ENCODE measurements at regions not wholly inside any gene's neighbourhood (a gene's known extent, or its start where the extent isn't known, plus 50 kb on each side); places are given as distances from the start of the nearest gene placed in this dataset.
"Not testable (repeated sequence)": the region's sequence is repeated elsewhere in the genome, so short reads cannot be mapped to it uniquely, and the experiment has no call there.

DNA sequence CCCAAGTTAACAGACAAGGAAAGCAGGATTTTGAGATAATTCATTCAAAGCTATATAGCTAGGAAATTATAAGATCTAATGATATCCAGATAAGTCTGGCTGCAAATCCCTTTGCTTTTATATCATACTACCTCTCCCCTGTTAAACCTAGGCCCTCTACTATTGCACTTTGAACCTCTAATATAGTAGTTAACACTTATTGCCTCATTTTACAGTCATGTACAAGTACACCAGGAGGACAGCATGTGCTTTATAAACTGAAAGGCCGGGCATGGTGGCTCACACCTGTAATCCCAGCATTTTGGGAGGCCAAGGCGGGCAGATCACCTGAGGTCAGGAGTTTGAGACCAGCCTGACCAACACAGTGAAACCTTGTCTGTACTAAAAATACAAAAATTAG, 234.4 kb upstream of the EDNRA start:
- not testable (repeated sequence) for DNase-seq (ENCODE audit: low spot score)

DNA sequence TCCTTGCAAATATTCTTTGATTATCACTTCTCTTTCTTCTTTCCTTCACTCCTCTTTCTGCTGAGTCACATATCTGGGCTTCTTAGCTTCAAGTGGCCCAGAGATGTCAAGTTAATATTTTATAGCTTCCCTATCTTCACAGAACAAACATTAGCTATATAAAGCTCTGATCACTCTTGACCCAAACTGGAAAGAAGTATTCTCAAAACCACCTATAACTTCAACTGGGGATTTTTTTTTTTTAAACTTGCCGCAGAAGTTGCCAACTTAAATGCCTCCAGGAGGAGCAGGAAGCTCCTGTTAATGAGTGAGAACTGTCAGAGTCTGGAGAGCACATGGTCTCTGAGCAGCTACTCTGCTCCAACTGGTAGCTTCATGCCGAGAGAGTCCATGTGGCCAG, 233.3 kb upstream of the EDNRA start:
- no peak for DNase-seq (ENCODE audit: low spot score)

DNA sequence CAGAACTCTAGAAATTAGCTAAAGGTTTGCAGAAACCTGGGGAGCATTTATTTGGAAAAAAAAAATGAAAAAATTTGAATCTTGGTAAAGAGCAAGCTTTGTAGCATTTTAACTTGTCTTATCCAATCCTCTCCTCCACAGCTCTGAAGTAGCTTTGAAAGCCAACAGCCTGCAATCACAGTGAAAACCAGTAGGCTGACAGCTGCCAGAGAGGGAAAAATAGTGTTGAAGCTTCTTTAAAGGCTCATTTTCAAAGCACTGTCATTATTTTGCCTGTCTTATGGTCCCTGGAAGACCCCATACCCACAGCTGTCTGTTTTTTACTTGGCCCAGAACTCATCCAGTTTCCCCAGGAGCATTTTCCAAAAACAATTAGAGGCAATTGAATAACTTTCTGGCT, 230.8 kb upstream of the EDNRA start:
- DNase-seq (ENCODE audit: low spot score): no peak

DNA sequence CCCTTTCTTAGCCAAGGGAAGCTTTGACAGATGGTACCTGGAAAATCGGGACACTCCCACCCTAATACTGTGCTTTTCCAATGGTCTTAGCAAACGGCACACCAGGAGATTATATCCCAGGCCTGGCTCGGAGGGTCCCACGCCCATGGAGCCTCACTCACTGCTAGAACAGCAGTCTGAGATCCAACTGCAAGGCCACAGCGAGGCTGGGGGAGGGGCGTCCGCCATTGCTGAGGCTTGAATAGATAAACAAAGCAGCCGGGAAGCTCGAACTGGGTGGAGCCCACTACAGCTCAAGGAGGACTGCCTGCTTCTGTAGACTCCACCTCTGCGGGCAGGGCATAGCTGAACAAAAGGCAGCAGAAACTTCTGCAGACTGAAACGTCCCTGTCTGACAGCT, 225.6 kb upstream of the EDNRA start:
- not testable (repeated sequence) for DNase-seq (ENCODE audit: low spot score)

DNA sequence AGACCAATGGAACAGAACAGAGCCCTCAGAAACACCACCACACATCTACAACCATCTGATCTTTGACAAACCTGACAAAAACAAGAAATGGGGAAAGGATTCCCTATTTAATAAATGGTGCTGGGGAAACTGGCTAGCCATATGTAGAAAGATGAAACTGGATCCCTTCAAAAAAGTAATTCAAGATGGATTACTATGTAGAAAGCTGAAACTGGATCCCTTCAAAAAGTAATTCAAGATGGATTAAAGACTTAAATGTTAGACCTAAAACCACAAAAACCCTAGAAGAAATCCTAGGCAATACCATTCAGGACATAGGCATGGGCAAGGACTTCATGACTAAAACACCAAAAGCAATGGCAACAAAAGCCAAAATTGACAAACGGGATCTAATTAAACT, 221.6 kb upstream of the EDNRA start:
- not testable (repeated sequence) for DNase-seq (ENCODE audit: low spot score)

DNA sequence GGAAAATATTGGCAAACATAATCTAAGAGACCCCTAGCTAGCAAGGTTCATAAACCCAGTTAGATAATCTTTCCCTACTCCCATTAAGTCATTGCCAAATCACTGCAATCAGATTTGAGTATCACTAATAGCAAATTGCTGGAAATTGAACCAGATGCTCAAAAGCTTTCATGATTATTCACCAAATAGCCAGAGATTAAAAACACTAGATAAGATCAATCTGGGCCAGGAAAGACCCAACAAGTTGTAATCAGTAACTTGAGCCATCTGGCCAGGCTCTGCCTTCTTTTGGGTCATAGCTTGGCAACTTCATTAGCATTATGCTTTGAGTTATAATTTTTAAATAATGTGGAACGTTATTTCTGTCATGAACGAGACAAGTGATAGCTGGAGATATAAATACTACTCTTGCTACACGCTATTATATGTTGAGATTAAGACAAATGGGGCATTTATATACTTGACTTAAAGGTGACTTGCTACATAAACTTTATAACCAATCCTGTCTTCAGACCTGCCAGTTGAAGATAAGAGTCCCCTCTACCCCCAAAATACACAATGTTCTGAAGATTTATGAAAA, 196.6 kb upstream of the EDNRA start:
- no peak for DNase-seq (ENCODE audit: low spot score)

DNA sequence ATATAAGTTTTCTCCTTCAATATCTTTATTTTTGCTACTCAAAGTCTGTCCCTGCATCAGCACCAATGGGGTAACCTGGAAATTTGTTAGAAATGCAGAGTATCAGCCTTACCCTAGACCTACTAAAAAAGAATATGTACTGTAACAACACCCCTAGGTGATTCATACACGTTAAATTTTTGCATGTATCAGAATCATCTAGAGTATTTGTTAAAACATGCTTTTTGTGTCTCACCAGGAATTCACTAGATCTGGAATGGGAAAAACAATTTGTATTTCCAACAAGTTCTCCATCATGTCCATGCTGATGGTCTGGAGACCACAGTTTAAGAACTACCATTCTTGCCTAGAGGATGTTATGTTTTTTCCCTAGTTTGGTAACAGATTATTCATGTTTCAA, 196.0 kb upstream of the EDNRA start:
- DNase-seq (ENCODE audit: low spot score): no peak

DNA sequence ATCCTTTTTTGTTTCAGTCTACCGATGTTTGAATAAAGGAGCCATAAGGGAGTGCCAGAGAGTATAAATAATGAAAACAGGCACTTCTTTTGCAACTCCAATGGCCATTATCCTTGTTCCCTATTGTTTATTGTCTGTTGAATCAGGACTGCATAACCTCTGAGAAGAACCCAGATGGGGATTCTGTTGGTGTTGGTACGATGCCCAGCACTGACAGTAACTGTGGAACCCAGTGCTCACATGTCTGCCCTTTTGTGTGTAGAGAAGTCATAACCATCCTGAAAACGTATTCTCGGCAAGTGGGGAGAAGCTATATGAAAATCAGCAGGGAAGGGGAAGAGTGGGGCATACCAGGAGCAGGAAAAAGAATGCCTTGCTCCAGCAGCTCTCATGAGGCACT, 195.1 kb upstream of the EDNRA start:
- no peak for DNase-seq (ENCODE audit: low spot score)

DNA sequence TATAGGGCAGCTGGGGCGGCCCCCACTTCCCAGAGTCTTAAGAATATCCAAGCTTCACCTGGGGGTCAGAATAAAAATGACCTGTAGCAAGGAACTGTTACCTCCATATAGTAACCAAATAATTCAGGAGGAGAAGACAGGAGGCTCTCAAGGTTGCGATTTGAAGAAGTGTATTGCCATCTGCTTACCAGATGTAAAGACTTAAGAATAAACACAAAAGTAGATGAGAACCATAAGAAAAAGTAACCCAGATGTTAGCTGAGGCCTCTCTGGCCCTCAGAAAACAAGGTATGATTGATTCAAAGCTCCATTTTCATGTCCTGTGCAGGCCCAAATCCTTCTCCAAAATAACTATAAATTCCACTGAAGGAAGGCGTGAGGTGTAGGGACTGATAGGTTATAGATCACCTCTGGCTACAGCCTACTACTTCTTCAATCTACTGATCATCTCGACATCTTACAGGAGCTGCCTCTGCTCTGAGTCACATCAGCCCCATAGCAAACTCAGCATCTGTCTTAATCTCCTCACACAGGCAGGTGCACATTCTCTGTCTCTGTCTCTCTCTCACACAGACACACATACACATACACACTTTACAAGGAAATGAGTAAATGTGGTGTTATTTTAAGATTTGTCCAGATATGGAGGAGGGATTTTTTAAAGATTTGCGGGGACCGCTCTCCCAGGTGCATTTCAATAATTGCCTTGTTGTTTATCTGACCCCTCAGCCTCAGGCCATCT, 193.9 kb upstream of the EDNRA start:
- DNase-seq (ENCODE audit: low spot score): no peak

DNA sequence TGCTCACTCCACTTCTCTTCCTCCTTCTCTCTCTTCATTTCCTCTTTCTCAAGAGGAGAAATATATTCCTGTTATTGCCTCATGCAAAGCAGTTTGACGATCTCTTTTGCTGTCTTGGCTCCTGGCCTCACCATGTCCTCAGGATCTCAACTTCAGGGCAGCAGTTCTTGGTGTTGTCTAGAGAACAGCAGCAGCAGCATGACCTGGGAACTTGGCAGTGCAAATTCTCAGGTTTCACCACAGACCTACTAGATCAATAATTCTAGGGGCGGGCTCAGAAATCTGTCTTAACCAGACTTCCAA, 193.4 kb upstream of the EDNRA start:
- DNase-seq (ENCODE audit: low spot score): no peak

DNA sequence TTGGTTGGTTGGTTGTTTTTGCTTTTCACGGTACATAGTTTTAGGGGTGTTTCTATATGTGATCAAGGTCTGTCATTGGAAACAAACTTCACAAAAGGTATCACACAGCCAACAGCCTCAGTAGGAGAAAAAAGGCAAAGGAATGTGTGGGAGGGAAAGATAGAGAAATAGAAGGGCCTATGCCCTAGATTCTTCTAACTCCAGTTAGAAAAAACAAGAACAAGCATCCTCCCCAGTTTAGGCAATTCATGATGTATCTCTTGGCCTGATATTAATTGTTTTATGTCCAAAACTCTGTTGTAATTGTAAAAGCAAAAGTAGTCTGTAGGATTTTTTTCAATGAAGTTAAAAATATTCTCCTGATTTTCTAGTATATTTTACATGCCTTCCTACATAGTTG, 192.4 kb upstream of the EDNRA start:
- no peak for DNase-seq (ENCODE audit: low spot score)

DNA sequence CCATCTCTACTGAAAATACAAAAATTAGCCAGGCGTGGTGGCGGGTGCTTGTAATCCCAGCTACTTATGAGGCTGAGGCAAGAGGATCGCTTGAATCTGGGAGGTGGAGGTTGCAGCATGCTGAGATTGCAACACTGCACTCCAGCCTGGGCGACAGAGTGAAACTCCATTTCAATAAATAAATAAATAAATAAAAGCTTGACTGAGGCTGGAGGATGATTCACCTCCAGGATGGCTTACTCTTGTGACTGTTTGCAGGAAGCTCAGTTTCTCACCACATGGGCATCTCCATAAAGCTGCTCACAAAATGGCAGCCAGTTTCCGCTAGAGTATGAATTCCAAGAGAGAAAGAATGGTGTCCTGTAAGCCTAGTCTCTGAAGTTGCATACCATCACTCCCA, 191.7 kb upstream of the EDNRA start:
- no peak for DNase-seq (ENCODE audit: low spot score)

DNA sequence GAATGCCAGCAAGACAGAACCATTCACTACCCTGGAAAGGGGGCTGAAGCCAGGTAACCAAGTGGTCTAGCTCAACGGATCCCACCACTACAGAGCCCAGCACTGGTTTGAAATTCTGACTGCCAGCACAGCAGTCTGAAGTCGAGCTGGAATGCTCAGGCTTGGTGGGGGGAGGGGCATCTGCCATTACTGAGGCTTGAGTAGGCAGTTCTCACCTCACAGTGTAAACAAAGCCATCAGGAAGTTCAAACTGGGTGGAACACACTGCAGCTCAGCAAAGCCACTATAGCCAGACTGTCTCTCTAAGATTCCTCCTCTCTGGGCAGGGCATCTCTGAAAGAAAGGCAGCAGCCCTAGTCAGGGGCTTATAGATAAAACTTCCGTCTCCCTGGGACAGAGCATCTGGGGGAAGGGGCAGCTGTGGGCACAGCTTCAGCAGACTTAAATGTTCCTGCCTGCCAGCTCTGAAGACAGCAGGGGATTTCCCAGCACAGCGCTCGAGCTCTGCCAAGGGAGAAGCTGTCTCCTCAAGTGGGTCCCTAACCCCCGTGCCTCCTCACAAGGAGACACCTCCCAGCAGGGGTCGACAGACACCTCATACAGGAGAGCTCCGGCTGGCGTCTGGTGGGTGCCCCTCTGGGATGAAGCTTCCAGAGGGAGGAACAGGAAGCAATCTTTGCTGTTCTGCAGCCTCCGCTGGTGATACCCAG, 188.1 kb upstream of the EDNRA start:
- DNase-seq (ENCODE audit: low spot score): not testable (repeated sequence)

DNA sequence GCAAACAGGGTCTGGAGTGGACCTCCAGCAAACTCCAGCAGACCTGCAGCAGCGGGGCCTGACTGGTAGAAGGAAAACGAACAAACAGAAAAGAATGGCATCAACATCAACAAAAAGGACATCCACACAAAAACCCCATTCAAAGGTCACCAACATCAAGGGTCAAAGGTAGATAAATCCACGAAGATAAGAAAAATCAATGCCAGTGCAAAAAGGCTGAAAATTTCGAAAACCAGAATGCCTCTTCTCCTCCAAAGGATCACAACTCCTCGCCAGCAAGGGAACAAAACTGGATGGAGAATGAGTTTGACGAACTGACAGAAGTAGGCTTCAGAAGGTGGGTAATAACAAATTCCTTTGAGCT, 187.6 kb upstream of the EDNRA start:
- DNase-seq (ENCODE audit: low spot score): not testable (repeated sequence)

DNA sequence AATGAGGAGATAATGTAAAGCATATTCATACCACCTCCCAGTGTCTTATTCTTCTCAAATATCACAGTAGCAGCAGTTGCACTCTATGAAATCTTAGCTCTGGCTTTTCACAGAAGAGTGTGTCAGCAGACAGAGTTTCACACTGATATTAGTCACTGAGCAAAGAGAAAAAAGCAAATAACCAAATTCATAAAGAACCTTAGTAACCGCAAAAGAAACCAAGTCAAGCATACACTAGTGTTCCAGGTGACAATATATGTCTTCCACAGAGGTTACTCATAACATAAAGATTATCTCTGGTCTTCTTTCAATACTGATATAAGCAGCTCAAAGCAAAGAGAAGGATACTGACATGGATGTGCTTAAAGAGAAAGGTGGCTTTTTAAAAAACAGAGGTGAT, 181.7 kb upstream of the EDNRA start:
- no peak for DNase-seq (ENCODE audit: low spot score)

DNA sequence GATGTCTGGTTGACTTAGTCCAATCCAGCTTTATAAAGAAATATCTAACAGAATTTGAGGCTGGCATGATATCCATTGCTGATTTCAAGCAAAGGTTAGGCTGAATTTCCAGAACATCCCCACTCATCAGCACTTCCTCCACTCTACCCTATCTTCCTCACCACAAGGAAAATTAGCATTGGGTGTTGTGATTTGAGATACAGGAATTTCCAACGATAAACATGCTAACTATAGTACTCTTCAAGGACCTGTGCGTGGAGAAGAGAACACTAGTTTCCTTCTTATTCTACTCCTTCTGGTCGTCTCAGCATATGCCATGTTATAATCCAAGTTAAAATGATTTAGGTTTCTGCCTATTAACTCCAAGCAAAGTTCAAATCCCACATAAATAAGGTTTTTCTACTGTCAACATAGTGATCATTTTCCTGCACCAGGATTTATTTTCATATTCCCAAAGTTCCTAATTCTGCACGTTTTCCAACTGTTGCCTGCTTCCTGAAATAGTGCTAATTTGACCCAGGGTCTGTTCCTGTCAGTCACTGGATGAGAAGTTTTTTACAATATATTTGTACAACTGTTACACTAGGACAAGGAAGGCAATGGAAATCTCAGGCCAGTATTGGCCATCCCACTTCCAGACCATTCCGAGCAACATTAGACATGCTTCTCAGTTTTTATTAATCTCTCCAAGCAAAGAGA, 177.6 kb upstream of the EDNRA start:
- DNase-seq (ENCODE audit: low spot score): no peak

DNA sequence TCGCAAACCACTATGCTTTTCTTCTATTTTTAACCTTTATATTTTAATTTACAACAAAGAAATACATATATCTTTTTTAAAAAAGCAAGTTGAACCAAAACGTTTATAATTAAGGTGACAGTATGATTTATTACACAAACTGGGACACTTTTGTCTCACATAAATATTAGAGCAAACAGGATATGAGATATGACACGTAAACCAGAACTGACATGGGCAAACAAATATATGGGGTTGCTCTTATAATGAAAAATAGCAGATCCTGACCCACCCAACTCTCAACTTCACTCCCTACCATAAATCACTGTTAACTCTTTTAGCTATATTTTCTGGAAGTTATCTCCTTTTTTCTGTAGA, 177.0 kb upstream of the EDNRA start:
- no peak for DNase-seq (ENCODE audit: low spot score)

DNA sequence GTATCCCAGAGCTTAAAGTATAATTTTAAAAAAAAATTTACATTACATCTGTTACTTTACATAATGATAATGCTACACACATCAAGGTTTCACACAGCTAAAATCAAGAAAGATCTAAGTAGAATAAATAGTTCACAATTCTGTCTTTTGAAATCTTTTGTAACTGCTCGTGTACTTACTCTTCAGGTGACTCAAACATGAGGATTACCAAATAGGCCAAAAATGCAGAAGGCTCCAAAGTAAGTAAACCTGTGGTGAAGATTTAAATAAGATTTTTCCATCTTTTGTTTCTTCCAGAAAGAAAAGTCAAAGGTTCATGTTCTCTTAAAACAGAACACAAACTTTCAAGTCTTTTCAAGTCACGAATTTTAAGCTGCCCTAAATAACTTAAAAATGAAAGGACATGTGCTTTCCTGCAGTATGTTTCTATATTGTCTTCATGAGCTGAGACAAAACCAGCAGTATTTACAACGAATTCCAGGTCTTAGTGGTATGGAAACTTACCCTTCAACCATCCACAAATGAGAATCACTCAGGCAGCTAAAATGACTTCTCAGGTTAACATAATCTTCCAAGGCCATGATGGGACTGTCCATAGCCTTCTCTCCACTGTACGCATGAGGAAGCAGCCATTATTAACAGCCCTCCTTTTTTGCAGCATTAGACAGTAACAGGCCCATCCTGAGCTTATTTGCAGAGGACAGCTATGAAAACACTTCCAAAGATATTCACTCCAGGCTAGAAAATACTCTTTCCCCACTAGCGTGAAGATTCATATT, 172.8 kb upstream of the EDNRA start:
- no peak for DNase-seq (ENCODE audit: low spot score)

DNA sequence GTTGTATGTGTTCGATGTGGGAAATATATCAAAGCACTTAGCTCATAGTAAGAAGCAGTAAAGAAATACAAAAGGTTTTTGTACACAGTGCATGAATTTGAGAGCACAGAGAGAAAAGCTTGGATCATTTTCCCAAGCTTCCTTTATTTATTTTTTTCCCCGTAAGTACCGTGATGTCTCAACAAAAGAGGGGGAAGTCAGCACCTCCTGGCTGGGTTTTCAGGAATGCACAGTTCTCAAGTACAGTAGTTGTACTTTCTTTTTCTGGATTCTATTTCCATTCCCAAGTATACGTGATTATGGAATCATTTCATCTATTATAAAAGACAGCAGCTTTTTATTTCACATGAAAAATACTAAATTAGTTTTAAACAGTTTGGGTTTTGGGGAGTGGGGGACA, 171.5 kb upstream of the EDNRA start:
- DNase-seq (ENCODE audit: low spot score): no peak

DNA sequence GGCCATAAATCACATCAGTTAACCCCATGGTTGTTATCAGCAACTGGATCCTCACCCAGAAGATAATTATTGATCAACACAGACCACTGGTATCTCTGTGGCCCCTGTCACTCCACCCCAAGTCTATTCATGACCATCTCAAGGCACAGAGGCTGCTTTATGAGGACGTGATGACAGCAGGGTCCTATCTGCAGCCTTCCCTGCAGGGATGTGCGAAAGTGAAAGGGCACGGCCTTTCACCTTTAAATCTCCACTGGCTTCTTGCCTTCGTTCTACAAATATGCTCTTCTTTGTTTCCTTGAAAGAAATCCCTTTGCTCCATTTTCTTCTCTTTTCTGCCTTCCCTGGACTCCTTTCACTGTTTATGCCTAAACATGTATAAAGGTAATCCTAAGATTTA, 170.6 kb upstream of the EDNRA start:
- DNase-seq (ENCODE audit: low spot score): no peak

DNA sequence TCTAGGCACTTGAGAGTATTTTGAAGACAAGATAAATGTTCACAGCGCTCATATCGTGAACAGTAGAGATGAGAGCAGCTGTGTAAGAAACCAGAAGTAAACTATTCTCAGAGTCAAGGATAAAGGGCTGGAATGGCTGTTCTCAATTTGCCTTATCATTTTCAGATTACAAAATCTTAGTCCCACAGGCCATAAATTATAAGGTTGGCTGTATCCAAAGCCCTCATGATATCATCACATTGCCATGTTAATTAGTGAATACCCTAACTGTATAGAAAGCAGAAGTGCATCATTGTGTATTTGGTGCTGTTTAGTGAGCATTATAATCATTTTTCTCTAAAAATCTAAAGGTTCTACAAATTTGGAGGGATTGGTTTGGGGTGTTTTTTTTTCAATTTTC, 168.9 kb upstream of the EDNRA start:
- no peak for DNase-seq (ENCODE audit: low spot score)

DNA sequence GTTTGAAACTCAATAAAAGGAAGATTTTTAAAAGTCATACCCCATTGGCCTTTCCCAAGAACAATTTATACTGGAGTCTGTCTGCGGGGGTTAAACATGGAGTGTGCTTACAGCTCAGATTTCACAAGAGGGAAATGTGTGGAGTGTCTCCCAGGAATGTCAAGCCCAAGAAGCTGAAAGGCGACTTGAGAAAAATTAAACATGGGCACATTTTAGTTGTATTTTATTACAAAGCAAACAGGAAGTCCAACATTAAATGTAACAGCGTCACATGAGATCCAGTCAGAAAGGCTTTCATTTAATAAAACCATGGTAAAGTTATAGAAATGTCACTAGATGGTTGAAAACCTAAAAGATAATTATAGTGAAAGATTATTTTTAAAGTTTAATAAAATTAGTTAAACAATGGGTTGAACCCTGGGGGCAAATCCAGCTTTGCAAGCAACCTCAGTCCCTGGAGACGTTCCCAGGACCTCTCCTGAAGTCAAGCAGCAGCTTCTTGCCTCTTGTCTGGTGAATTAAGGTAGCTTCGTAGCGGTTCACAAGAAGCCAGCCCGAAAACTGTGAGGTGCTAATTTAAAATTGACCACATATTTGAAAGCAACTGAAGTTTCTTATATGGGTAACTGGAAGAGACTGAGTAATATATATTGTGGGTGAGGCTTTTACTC, 168.4 kb upstream of the EDNRA start:
- no peak for DNase-seq (ENCODE audit: low spot score)
